Naive thymus-derived CD4-positive, alpha-beta T cell (primary cell): ENCODE measurements at regions not wholly inside any gene's neighbourhood (a gene's known extent, or its start where the extent isn't known, plus 50 kb on each side); places are given as distances from the start of the nearest gene placed in this dataset.
A peak's percentile ranks its signal among the peaks of the same experiment; 100 is the strongest.
"Not testable (repeated sequence)": the region's sequence is repeated elsewhere in the genome, so short reads cannot be mapped to it uniquely, and the experiment has no call there.

Source experiments
- ATAC-seq: fragments of 150-1000 bp; cut with Tn5 transposase; 2 replicates; pipeline ENCODE4 v1.10.0; 2021; ENCODE audit warnings: mild to moderate bottlenecking, moderate library complexity
- CTCF ChIA-PET: fragments of 350-600 bp; sonication (Branson Sonifier 250); formaldehyde crosslinking; loops from one replicate; lab custom pipeline; 2021; ENCODE audit warnings: antibody characterized with exemption; lab: Charles Lee
- POLR2A ChIA-PET: fragments of 350-600 bp; sonication (Branson Sonifier 250); formaldehyde crosslinking; loops from one replicate; lab custom pipeline; 2021; ENCODE audit warnings: antibody characterized with exemption, inconsistent platforms; lab: Charles Lee
- DNase-seq, 9 donors: peaks; one replicate each; pipeline versions ENCODE4 v3.0.0 to v3.0.0-alpha.2; 2020 to 2022; ENCODE audit warnings: mixed read lengths in 1 of 9
- H3K27ac ChIP-seq: one replicate; pipeline ENCODE4 v1.7.0; 2013; ENCODE audit warnings: mild to moderate bottlenecking, low read depth, low read length, moderate library complexity
- H3K27me3 ChIP-seq, 2 donors: one replicate each; pipeline ENCODE4 v1.7.0; 2013; ENCODE audit warnings: low read length in 2 of 2, mild to moderate bottlenecking in 2 of 2, moderate library complexity in 2 of 2; ENCODE audit not compliant: control insufficient read depth in 2 of 2, insufficient read depth in 2 of 2
- H3K36me3 ChIP-seq, 3 experiments: 1 replicate in 2 of 3; 2 replicates in 1 of 3; pipeline ENCODE4 v1.7.0; 2013; ENCODE audit warnings: low read length in 3 of 3, mild to moderate bottlenecking in 3 of 3, moderate library complexity in 1 of 3; ENCODE audit not compliant: insufficient read depth in 3 of 3, control insufficient read depth in 2 of 3
- H3K4me1 ChIP-seq, 2 donors: one replicate each; pipeline ENCODE4 v1.7.0; 2013; ENCODE audit warnings: low read length in 2 of 2, mild to moderate bottlenecking in 2 of 2, moderate library complexity in 1 of 2; ENCODE audit not compliant: control insufficient read depth in 2 of 2, insufficient read depth in 2 of 2
- H3K4me3 ChIP-seq: 2 replicates; pipeline ENCODE4 v1.7.0; 2013; ENCODE audit warnings: mild to moderate bottlenecking, low read length
- H3K9me3 ChIP-seq, 3 experiments: 1 replicate in 2 of 3; 2 replicates in 1 of 3; pipeline ENCODE4 v1.7.0; 2013; ENCODE audit warnings: low read length in 3 of 3; ENCODE audit not compliant: control insufficient read depth in 2 of 3
- H3K27ac Mint-ChIP-seq, 9 donors: one replicate each; pipeline ENCODE4 v1.8.0; 2020 to 2022; ENCODE audit warnings: mixed read lengths in 9 of 9, mild to moderate bottlenecking in 8 of 9, moderate library complexity in 5 of 9, inconsistent platforms in 2 of 9
- H3K27me3 Mint-ChIP-seq, 5 donors: one replicate each; pipeline ENCODE4 v1.8.0; 2021 to 2022; ENCODE audit warnings: mixed read lengths in 5 of 5, mild to moderate bottlenecking in 1 of 5
- H3K36me3 Mint-ChIP-seq, 5 donors: one replicate each; pipeline ENCODE4 v1.8.0; 2020 to 2022; ENCODE audit warnings: mixed read lengths in 5 of 5, mild to moderate bottlenecking in 3 of 5, inconsistent platforms in 1 of 5
- H3K4me1 Mint-ChIP-seq, 7 donors: one replicate each; pipeline ENCODE4 v1.8.0; 2020 to 2022; ENCODE audit warnings: mixed read lengths in 7 of 7, mild to moderate bottlenecking in 3 of 7, inconsistent platforms in 1 of 7
- H3K4me3 Mint-ChIP-seq, 10 donors: one replicate each; pipeline ENCODE4 v1.8.0; 2020 to 2022; ENCODE audit warnings: mild to moderate bottlenecking in 10 of 10, mixed read lengths in 10 of 10, moderate library complexity in 6 of 10, inconsistent platforms in 2 of 10
- H3K9me3 Mint-ChIP-seq, 11 donors: one replicate each; pipeline ENCODE4 v1.8.0; 2020 to 2022; ENCODE audit warnings: mixed read lengths in 11 of 11, mild to moderate bottlenecking in 4 of 11, inconsistent platforms in 1 of 11, moderate library complexity in 1 of 11
- intact Hi-C, 2 donors: fragments of 100-400 bp; cut with micrococcal nuclease; formaldehyde crosslinking; loops; one replicate each; pipeline ENCODE4 v1.15.1; 2023

DNA sequence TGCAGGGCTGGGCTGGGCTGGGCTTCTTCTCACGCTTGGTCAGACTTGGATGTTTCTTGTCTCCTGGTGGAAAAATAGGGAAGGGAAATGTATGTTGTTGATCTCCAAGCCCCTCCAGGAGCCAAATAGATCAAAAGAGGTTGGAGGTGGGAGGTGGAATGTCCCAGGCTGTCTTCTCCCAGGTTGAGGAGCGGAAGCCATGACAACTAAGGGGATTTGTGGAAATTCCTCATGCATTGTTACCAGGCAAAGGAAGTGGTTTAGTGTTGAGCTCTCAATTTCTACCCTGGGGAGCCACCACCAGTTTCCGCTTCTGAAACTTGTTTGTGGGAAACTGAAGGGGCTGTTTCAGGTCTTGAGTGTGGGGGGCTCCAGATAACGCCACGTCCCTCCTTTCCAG, 79.0 kb downstream of the SPRY4 start:
- intact Hi-C loops, result no loop called here
- H3K27me3 Mint-ChIP-seq, result peaks cover 0 to 13% (median 4%) of the 10 kb centered on the region in 5 donors
- POLR2A ChIA-PET, result interaction anchor here (1.2 kb wide), 1 partner anchor 20 kb away, joined by 3 read pairs; no protein-coding TSS in a partner anchor
- ATAC-seq, result no peak
- H3K27ac Mint-ChIP-seq, result no peak overlapping the region
- H3K4me3 ChIP-seq, result no peak overlapping the region
- no peaks in the 10 kb centered on the region for H3K9me3 ChIP-seq
- no peaks in the 10 kb centered on the region for H3K36me3 Mint-ChIP-seq
- H3K4me1 Mint-ChIP-seq, result peaks cover 0 to 4% (median 0%) of the 10 kb centered on the region in 7 donors
- no peak overlapping the region for H3K27ac ChIP-seq
- no peak overlapping the region for H3K4me3 Mint-ChIP-seq
- no peaks in the 10 kb centered on the region for H3K36me3 ChIP-seq
- H3K9me3 Mint-ChIP-seq, result peaks cover 0 to 6% (median 2%) of the 10 kb centered on the region in 11 donors
- DNase-seq, result no peak
- H3K27me3 ChIP-seq, result no peaks in the 10 kb centered on the region
- CTCF ChIA-PET, result interaction anchor here (0.6 kb wide), 1 partner anchor 671 kb away, joined by 4 read pairs; no protein-coding TSS in a partner anchor
- H3K4me1 ChIP-seq, result no peaks in the 10 kb centered on the region

DNA sequence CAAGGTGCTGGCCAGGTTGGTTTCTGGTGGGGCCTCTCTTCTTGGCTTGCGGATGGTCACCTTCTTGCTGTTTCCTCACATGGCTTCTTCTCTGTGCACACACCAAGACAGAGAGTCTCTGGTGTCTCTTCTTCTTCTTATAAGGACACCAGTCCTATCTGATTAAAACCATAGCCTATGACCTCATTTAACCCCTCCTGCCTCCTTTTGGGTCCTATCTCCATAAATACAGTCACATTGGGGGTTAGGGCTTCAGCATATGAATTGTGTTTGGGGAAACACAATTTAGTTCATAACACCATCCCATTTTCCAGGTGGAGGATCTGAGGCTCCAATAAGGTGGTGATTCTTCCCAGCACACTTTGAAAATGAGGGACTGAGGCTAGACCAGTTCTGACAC, 80.4 kb downstream of the SPRY4 start:
- ChIA-PET POLR2A (interaction anchor here (1.2 kb wide), 1 partner anchor 19 kb away, joined by 3 read pairs; no protein-coding TSS in a partner anchor), CTCF (no interaction called here)
- Histone ChIP-seq H3K27me3 (no peaks in the 10 kb centered on the region), H3K27ac (no peak overlapping the region), H3K4me1 (no peaks in the 10 kb centered on the region), H3K4me3 (no peak overlapping the region), H3K9me3 (no peaks in the 10 kb centered on the region), H3K36me3 (no peaks in the 10 kb centered on the region)
- Mint-ChIP-seq H3K27me3 (peaks cover 0 to 13% (median 4%) of the 10 kb centered on the region in 5 donors), H3K4me3 (no peak overlapping the region), H3K27ac (no peak overlapping the region), H3K36me3 (no peaks in the 10 kb centered on the region), H3K4me1 (peaks cover 0 to 4% (median 0%) of the 10 kb centered on the region in 7 donors), H3K9me3 (peaks cover 0 to 6% (median 2%) of the 10 kb centered on the region in 11 donors)
- DNase-seq (no peak), ATAC-seq (no peak)
- intact Hi-C loops, result no loop called here

DNA sequence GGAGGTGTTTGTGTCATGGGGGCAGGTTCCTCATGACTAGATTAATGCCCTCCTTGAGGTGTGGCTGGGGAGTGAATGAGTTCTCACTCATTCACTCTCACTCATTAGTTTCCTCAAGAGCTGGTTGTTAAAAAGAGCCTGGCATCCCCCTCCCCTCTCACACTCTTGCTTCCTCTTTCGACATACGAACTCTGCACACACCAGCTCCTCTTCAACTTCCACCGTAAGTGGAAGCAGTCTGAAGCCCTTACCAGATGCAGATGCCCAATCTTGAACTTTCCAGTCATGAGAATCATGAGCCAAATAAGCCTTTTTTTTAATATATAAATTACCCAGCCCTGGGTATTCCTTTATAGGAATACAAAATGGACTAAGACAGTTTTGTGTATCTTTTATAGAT, 82.5 kb downstream of the SPRY4 start:
- Histone ChIP-seq H3K27me3 (no peaks in the 10 kb centered on the region), H3K4me1 (no peaks in the 10 kb centered on the region), H3K27ac (no peak overlapping the region), H3K36me3 (no peaks in the 10 kb centered on the region), H3K4me3 (no peak overlapping the region), H3K9me3 (no peaks in the 10 kb centered on the region)
- H3K27me3 Mint-ChIP-seq, result peaks cover 0 to 13% (median 0%) of the 10 kb centered on the region in 5 donors
- intact Hi-C loops, result no loop called here
- H3K36me3 Mint-ChIP-seq, result no peaks in the 10 kb centered on the region
- POLR2A ChIA-PET, result interaction anchor here (0.6 kb wide), 1 partner anchor 450 kb away, joined by 5 read pairs; no protein-coding TSS in a partner anchor
- no peak overlapping the region for H3K4me3 Mint-ChIP-seq
- peaks cover 0 to 2% (median 0%) of the 10 kb centered on the region in 7 donors for H3K4me1 Mint-ChIP-seq
- ATAC-seq, result no peak
- CTCF ChIA-PET, result no interaction called here
- H3K27ac Mint-ChIP-seq, result no peak overlapping the region
- DNase-seq, result no peak
- H3K9me3 Mint-ChIP-seq, result peaks cover 0 to 9% (median 3%) of the 10 kb centered on the region in 11 donors

DNA sequence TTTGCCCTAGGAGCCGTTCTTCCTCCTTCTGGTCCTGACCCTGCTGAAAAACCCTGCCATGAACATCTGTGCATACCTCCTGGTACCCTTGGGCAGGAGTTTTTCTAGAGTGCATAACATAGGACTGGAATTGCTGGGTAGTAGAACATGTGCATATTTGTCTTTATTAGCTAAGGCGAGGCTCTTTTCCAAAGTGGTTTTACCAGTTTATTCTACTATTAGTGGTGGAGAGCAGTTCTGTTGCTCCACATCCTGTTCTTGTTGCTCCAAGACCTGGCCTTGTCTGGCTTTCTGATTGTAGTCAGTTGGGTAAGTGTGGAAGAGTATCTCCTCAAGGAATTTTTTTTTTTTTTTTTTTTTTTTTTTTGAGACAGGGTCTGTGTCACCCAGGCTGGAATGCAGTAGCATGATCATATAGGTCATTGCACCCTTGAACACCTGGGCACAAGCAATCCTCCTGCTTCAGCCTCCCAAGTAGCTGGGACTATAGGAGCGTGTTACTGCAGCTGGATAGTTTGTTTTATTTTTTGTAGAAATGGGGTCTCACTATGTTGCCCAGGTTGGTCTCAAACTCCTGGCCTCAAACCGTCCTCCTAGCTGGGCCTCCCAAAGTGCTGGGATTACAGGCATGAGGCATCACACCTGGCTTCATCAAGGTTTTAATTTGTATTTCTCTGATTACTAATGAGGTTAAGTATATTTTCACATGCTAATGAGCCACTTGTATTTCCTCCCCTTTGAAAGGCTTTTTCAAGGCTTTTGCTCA, 85.2 kb downstream of the SPRY4 start:
- CTCF ChIA-PET, result no interaction called here
- POLR2A ChIA-PET, result no interaction called here
- no peak for ATAC-seq
- Mint-ChIP-seq H3K9me3 (peaks cover 0 to 14% (median 5%) of the 10 kb centered on the region in 11 donors), H3K4me1 (peaks cover 4 to 16% (median 8%) of the 10 kb centered on the region in 7 donors), H3K27ac (no peak overlapping the region), H3K27me3 (peaks cover 0 to 19% (median 4%) of the 10 kb centered on the region in 5 donors), H3K4me3 (no peak overlapping the region), H3K36me3 (no peaks in the 10 kb centered on the region)
- Histone ChIP-seq H3K4me3 (no peak overlapping the region), H3K36me3 (no peaks in the 10 kb centered on the region), H3K9me3 (no peaks in the 10 kb centered on the region), H3K4me1 (no peaks in the 10 kb centered on the region), H3K27ac (no peak overlapping the region), H3K27me3 (no peaks in the 10 kb centered on the region)
- intact Hi-C loops, result no loop called here
- no peak for DNase-seq

DNA sequence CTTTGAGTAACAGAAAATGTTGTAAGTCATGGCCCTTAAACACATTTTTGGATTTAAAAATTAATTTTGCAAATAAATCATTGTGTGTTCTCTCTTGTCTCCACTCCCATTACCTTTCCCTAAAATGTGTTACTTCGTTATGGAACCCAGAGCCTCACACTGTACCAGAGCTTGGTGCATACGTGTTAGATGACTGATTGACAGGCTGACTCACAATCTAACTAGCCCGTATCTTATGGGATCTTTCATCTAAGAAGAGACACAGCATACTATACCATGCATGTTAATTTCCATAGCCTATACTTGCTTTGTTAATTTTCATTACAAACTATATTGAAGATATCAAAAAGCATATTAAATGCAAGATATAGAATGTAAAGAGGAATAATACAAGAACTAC, 87.1 kb downstream of the SPRY4 start:
- Mint-ChIP-seq H3K27ac (no peak overlapping the region), H3K4me3 (no peak overlapping the region), H3K27me3 (peaks cover 0 to 13% (median 6%) of the 10 kb centered on the region in 5 donors), H3K9me3 (peaks cover 0 to 14% (median 4%) of the 10 kb centered on the region in 11 donors), H3K36me3 (peaks cover 0 to 3% (median 0%) of the 10 kb centered on the region in 5 donors), H3K4me1 (peaks cover 4 to 16% (median 8%) of the 10 kb centered on the region in 7 donors)
- DNase-seq (no peak), ATAC-seq (no peak)
- CTCF ChIA-PET, result no interaction called here
- Histone ChIP-seq H3K4me3 (no peak overlapping the region), H3K4me1 (no peaks in the 10 kb centered on the region), H3K27ac (no peak overlapping the region), H3K27me3 (no peaks in the 10 kb centered on the region), H3K36me3 (no peaks in the 10 kb centered on the region), H3K9me3 (no peaks in the 10 kb centered on the region)
- POLR2A ChIA-PET, result no interaction called here
- intact Hi-C loops, result no loop called here

DNA sequence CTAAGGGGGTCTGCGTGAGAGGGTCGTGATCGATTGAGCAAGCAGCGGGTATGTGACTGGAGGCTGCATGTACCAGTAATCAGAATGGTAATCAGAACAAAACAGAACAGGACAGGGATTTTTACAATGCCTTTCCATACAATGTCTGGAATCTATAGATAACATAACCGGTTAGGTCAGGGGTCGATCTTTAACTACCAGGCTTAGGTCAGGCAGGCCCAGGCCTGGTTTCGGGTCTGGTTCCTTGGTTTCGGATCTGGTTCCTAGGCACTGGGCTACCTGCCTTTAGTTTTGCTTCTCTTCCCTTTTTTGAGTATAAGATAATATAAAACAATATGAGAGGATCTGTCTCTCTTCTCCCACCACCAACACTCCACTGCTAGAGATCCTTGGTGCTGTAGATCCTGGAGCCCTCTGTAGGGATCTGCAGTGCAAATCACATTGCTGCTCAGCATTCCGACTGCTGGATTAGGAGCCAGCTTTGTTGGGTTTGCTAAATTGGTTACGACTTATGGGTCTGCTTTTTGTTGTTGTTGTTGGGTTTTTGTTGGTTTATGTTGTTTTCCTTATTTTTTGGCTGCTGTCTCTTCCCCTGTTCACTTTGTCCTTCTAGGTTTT, 88.0 kb downstream of the SPRY4 start:
- intact Hi-C loops, DNase-seq, H3K27me3 ChIP-seq, POLR2A ChIA-PET, ATAC-seq, H3K36me3 Mint-ChIP-seq, H3K4me3 ChIP-seq, H3K9me3 ChIP-seq, H3K36me3 ChIP-seq, H3K4me1 ChIP-seq, CTCF ChIA-PET, H3K27ac ChIP-seq, H3K4me3 Mint-ChIP-seq, H3K9me3 Mint-ChIP-seq: not testable (repeated sequence)
- Mint-ChIP-seq H3K27ac (peak overlapping the region in 1 of 9 donors; percentile 32), H3K4me1 (peaks cover 4 to 16% (median 8%) of the 10 kb centered on the region in 7 donors), H3K27me3 (peaks cover 0 to 10% (median 6%) of the 10 kb centered on the region in 5 donors)
